Endodermal cell (in vitro differentiated cells): ENCODE measurements at regions not wholly inside any gene's neighbourhood (a gene's known extent, or its start where the extent isn't known, plus 50 kb on each side); places are given as distances from the start of the nearest gene placed in this dataset.

Source experiments
- DNase-seq: peaks from one replicate; pipeline ENCODE4 v3.0.0-alpha.2; 2017
- H3K27ac ChIP-seq: 2 replicates; pipeline ENCODE4 v1.5.1; 2013; ENCODE audit warnings: mild to moderate bottlenecking, low read depth, low read length, moderate library complexity
- H3K27me3 ChIP-seq: 2 replicates; pipeline ENCODE4 v1.6.1; 2013; ENCODE audit warnings: mild to moderate bottlenecking, low read length, moderate library complexity; ENCODE audit not compliant: insufficient read depth, control insufficient read depth, poor library complexity, severe bottlenecking
- H3K36me3 ChIP-seq: 2 replicates; pipeline ENCODE4 v1.7.0; 2013; ENCODE audit warnings: mild to moderate bottlenecking, low read length, moderate library complexity; ENCODE audit not compliant: control insufficient read depth, insufficient read depth
- H3K4me1 ChIP-seq: one replicate; pipeline ENCODE4 v1.7.0; 2013; ENCODE audit warnings: low read length; ENCODE audit not compliant: control insufficient read depth, insufficient read depth
- H3K4me3 ChIP-seq: 2 replicates; pipeline ENCODE4 v1.5.1; 2013; ENCODE audit warnings: mild to moderate bottlenecking, low read length, moderate library complexity
- H3K9ac ChIP-seq: 2 replicates; pipeline ENCODE4 v1.6.1; 2013; ENCODE audit warnings: mild to moderate bottlenecking, low read length, moderate library complexity; ENCODE audit not compliant: poor library complexity, severe bottlenecking; ENCODE audit errors: extremely low read depth
- H3K9me3 ChIP-seq: 2 replicates; pipeline ENCODE4 v1.6.1; 2013; ENCODE audit warnings: mild to moderate bottlenecking, low read length, moderate library complexity; ENCODE audit not compliant: control insufficient read depth
- H3K27ac Mint-ChIP-seq: 2 replicates; pipeline ENCODE4 v1.8.0; 2020; ENCODE audit warnings: mixed read lengths
- H3K27me3 Mint-ChIP-seq: 2 replicates; pipeline ENCODE4 v1.8.0; 2021; ENCODE audit warnings: mild to moderate bottlenecking, mixed read lengths; ENCODE audit not compliant: insufficient read depth
- H3K36me3 Mint-ChIP-seq: 2 replicates; pipeline ENCODE4 v1.8.0; 2020; ENCODE audit warnings: low read depth, mixed read lengths
- H3K4me1 Mint-ChIP-seq: 2 replicates; pipeline ENCODE4 v1.8.0; 2020; ENCODE audit warnings: mixed read lengths
- H3K4me3 Mint-ChIP-seq: 2 replicates; pipeline ENCODE4 v1.8.0; 2020; ENCODE audit warnings: mild to moderate bottlenecking, moderate library complexity, mixed read lengths
- H3K9me3 Mint-ChIP-seq: 2 replicates; pipeline ENCODE4 v1.8.0; 2020; ENCODE audit warnings: mild to moderate bottlenecking, mixed read lengths
- WGBS, 2 experiments: methylation state at CpG; one replicate each; pipeline versions ENCODE4 v1.1.5 to v1.1.7; 2013; ENCODE audit warnings: missing lambda C conversion rate in 2 of 2, mixed read lengths in 1 of 2; ENCODE audit not compliant: insufficient coverage in 1 of 2, insufficient read length in 1 of 2; 5-methylcytosine and 5-hydroxymethylcytosine counted together
- TF ChIP-seq, protein P1 (sequence below): fragments of 200-600 bp; sonication (generic); conservative IDR thresholded peaks from 2 replicates; pipeline ENCODE4 v1.5.0; 2021; ENCODE audit warnings: antibody characterized with exemption, mild to moderate bottlenecking

DNA sequence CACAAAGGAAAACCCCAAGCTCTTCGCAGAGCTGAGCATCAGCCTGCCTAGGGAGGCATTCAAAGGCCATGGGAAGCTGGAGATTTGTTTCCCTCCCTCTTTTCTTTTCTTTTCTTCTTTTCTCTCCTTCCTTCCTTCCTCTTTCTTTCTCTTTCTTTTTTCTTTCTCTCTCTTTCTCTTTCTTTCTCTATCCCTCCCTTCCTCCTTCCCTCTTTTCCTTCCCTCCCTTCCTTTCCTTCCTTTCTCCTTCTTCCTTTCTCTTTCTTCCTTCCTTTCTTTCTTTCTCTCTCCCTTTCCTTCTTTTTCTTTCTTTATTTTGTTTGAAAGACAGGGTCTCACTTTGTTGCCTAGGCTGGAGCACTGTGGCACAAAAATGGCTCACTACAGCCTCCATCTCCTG is 168.4 kb upstream of the ARL4C start:
- H3K36me3 Mint-ChIP-seq, result peaks cover 3% of the 10 kb centered on the region
- 88 to 97% methylated on average over 1 of the region's 1 CpG for WGBS, 2 experiments
- H3K27me3 Mint-ChIP-seq, result no peaks in the 10 kb centered on the region
- Histone ChIP-seq H3K4me3 (peak overlapping the region; percentile 67), H3K27ac (no peak overlapping the region), H3K9ac (no peak overlapping the region), H3K27me3 (no peaks in the 10 kb centered on the region), H3K4me1 (no peaks in the 10 kb centered on the region), H3K36me3 (no peaks in the 10 kb centered on the region), H3K9me3 (peaks cover 69% of the 10 kb centered on the region)
- peaks cover 64% of the 10 kb centered on the region for H3K9me3 Mint-ChIP-seq
- no peak overlapping the region for H3K27ac Mint-ChIP-seq
- H3K4me3 Mint-ChIP-seq, result no peak overlapping the region
- H3K4me1 Mint-ChIP-seq, result no peaks in the 10 kb centered on the region
- DNase-seq, result no peak
- TF ChIP-seq, protein P1, sequence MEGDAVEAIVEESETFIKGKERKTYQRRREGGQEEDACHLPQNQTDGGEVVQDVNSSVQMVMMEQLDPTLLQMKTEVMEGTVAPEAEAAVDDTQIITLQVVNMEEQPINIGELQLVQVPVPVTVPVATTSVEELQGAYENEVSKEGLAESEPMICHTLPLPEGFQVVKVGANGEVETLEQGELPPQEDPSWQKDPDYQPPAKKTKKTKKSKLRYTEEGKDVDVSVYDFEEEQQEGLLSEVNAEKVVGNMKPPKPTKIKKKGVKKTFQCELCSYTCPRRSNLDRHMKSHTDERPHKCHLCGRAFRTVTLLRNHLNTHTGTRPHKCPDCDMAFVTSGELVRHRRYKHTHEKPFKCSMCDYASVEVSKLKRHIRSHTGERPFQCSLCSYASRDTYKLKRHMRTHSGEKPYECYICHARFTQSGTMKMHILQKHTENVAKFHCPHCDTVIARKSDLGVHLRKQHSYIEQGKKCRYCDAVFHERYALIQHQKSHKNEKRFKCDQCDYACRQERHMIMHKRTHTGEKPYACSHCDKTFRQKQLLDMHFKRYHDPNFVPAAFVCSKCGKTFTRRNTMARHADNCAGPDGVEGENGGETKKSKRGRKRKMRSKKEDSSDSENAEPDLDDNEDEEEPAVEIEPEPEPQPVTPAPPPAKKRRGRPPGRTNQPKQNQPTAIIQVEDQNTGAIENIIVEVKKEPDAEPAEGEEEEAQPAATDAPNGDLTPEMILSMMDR, result no peak

DNA sequence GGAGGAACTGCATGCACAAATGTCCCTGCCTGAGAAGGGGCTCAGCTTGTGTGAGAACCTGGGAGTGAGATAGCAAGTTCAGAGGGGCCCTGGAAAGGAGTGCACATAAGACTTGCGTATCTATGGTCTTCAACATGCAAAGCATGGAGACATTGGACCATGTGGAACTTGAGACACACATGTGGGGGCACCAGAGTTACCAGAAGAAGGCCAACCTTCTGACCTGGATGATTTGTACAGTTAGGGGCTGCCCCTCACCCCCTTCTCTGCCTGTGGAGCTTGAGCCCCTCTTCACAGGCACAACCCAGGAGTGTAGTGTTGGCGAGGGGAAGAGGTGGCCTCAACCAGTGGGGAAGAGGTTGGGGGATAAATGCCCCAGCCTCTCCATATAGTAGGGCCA is 165.0 kb upstream of the ARL4C start:
- Mint-ChIP-seq H3K9me3 (peaks cover 61% of the 10 kb centered on the region), H3K27ac (no peak overlapping the region), H3K36me3 (peaks cover 3% of the 10 kb centered on the region), H3K4me1 (no peaks in the 10 kb centered on the region), H3K27me3 (no peaks in the 10 kb centered on the region), H3K4me3 (no peak overlapping the region)
- H3K9me3 ChIP-seq, result peaks cover 59% of the 10 kb centered on the region
- no peak overlapping the region for H3K27ac ChIP-seq
- H3K4me3 ChIP-seq, result no peak overlapping the region
- H3K9ac ChIP-seq, result no peak overlapping the region
- H3K4me1 ChIP-seq, result no peaks in the 10 kb centered on the region
- DNase-seq, result peak; percentile 7
- 70% methylated on average over 2 of the region's 2 CpGs; no CpG with 5 or more reads in 1 of the 2 experiments for WGBS, 2 experiments
- H3K36me3 ChIP-seq, result no peaks in the 10 kb centered on the region
- no peaks in the 10 kb centered on the region for H3K27me3 ChIP-seq
- TF ChIP-seq, protein P1, result no peak

DNA sequence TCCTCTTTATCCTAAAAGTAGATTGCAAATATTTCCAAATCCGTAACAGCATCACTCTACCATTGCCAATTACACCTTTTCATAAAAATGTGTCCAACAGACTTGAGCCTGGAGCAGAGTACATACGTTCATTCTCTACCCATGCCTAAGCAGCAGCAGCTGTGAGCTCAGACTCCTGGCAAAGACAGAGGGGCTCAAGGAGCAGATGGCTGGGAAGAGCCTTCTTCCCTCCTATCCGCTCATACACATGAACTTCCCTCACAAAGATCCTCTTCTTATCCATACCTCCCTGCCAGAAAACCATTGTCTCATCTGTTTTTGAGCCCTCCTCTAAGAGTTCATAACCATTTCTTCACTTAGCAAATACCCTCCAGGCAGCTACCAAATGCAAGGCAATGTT is 164.3 kb upstream of the ARL4C start:
- WGBS, 2 experiments, result 86 to 88% methylated on average over 3 of the region's 3 CpGs
- peak; percentile 6 for DNase-seq
- Mint-ChIP-seq H3K4me1 (no peaks in the 10 kb centered on the region), H3K4me3 (no peak overlapping the region), H3K36me3 (peaks cover 3% of the 10 kb centered on the region), H3K9me3 (peaks cover 55% of the 10 kb centered on the region), H3K27ac (no peak overlapping the region), H3K27me3 (no peaks in the 10 kb centered on the region)
- Histone ChIP-seq H3K36me3 (no peaks in the 10 kb centered on the region), H3K4me3 (no peak overlapping the region), H3K9ac (no peak overlapping the region), H3K9me3 (peaks cover 52% of the 10 kb centered on the region), H3K27ac (peak overlapping the region; percentile 57), H3K4me1 (no peaks in the 10 kb centered on the region), H3K27me3 (no peaks in the 10 kb centered on the region)
- TF ChIP-seq, protein P1, result no peak
